H9 (cell line): ENCODE measurements at regions not wholly inside any gene's neighbourhood (a gene's known extent, or its start where the extent isn't known, plus 50 kb on each side); places are given as distances from the start of the nearest gene placed in this dataset.

Experiments
- DNase-seq: peaks from one replicate; pipeline ENCODE4 v3.0.0-alpha.2; 2017
- H2AFZ ChIP-seq: one replicate; pipeline ENCODE4 v1.6.1; 2013; ENCODE audit warnings: mild to moderate bottlenecking, low read length, control low read depth, moderate library complexity
- H2AK5ac ChIP-seq: 2 replicates; pipeline ENCODE4 v1.6.1; 2013; ENCODE audit warnings: low read length, control low read depth, mixed read lengths; ENCODE audit not compliant: insufficient read length
- H2BK120ac ChIP-seq: one replicate; pipeline ENCODE4 v1.6.1; 2013; ENCODE audit warnings: low read depth, mild to moderate bottlenecking, low read length, control low read depth, inconsistent platforms; ENCODE audit not compliant: poor library complexity, severe bottlenecking
- H2BK12ac ChIP-seq: 2 replicates; pipeline ENCODE4 v1.6.1; 2013; ENCODE audit warnings: low read length, control low read depth, mixed read lengths, low read depth; ENCODE audit not compliant: insufficient read length
- H2BK15ac ChIP-seq: 2 replicates; pipeline ENCODE4 v1.6.1; 2013; ENCODE audit warnings: low read depth, low read length, control low read depth
- H2BK20ac ChIP-seq: one replicate; pipeline ENCODE4 v1.6.1; 2013; ENCODE audit warnings: low read depth, mild to moderate bottlenecking, low read length, control low read depth, inconsistent platforms; ENCODE audit not compliant: poor library complexity, severe bottlenecking
- H2BK5ac ChIP-seq: 2 replicates; pipeline ENCODE4 v1.6.1; 2013; ENCODE audit warnings: low read length, control low read depth, mixed read lengths; ENCODE audit not compliant: insufficient read length
- H3K14ac ChIP-seq: 2 replicates; pipeline ENCODE4 v1.6.1; 2013; ENCODE audit warnings: low read length, control low read depth; ENCODE audit not compliant: insufficient read depth
- H3K18ac ChIP-seq: 2 replicates; pipeline ENCODE4 v1.6.1; 2013; ENCODE audit warnings: low read depth, mild to moderate bottlenecking, mixed read lengths, low read length, control low read depth; ENCODE audit not compliant: insufficient read length
- H3K23ac ChIP-seq: 2 replicates; pipeline ENCODE4 v1.6.1; 2013; ENCODE audit warnings: low read length, control low read depth, mixed read lengths, low read depth; ENCODE audit not compliant: insufficient read length
- H3K23me2 ChIP-seq: 2 replicates; pipeline ENCODE4 v1.6.1; 2013; ENCODE audit warnings: low read depth, mild to moderate bottlenecking, mixed read lengths, low read length, control low read depth; ENCODE audit not compliant: insufficient read length, poor library complexity, severe bottlenecking
- H3K27ac ChIP-seq: 2 replicates; pipeline ENCODE4 v1.5.1; 2013; ENCODE audit warnings: low read length, control low read depth, mixed read lengths, low read depth; ENCODE audit not compliant: insufficient read length
- H3K27me3 ChIP-seq: 2 replicates; pipeline ENCODE4 v1.6.1; 2013; ENCODE audit warnings: low read length, control low read depth, inconsistent platforms; ENCODE audit not compliant: insufficient read depth
- H3K4ac ChIP-seq: 2 replicates; pipeline ENCODE4 v1.6.1; 2013; ENCODE audit warnings: low read depth, mild to moderate bottlenecking, control low read depth, inconsistent platforms, low read length, moderate library complexity
- H3K4me1 ChIP-seq: 2 replicates; pipeline ENCODE4 v1.6.1; 2013; ENCODE audit warnings: low read length, control low read depth, inconsistent platforms; ENCODE audit not compliant: insufficient read depth
- H3K4me2 ChIP-seq: 2 replicates; pipeline ENCODE4 v1.6.1; 2013; ENCODE audit warnings: low read length, control low read depth, mixed read lengths; ENCODE audit not compliant: insufficient read length, insufficient read depth
- H3K56ac ChIP-seq: 2 replicates; pipeline ENCODE4 v1.6.1; 2013; ENCODE audit warnings: low read depth, mild to moderate bottlenecking, mixed read lengths, low read length, control low read depth; ENCODE audit not compliant: insufficient read length
- H3K79me1 ChIP-seq: 2 replicates; pipeline ENCODE4 v1.6.1; 2013; ENCODE audit warnings: low read depth, mild to moderate bottlenecking, moderate library complexity, low read length, control low read depth, inconsistent platforms; ENCODE audit not compliant: insufficient read depth, poor library complexity, severe bottlenecking
- H3K79me2 ChIP-seq: 2 replicates; pipeline ENCODE4 v1.6.1; 2013; ENCODE audit warnings: low read length, control low read depth, inconsistent platforms; ENCODE audit not compliant: insufficient read depth
- H3K9ac ChIP-seq: 2 replicates; pipeline ENCODE4 v1.6.1; 2013; ENCODE audit warnings: low read length, control low read depth, mixed read lengths; ENCODE audit not compliant: insufficient read length; ENCODE audit errors: extremely low read depth
- H3K9me3 ChIP-seq: one replicate; pipeline ENCODE4 v1.6.1; 2013; ENCODE audit warnings: low read depth, low read length, inconsistent platforms; ENCODE audit not compliant: control insufficient read depth
- H3T11ph ChIP-seq: one replicate; pipeline ENCODE4 v1.6.1; 2013; ENCODE audit warnings: mild to moderate bottlenecking, low read length, control low read depth, inconsistent platforms
- H4K20me1 ChIP-seq: one replicate; pipeline ENCODE4 v1.6.1; 2013; ENCODE audit not compliant: control insufficient read depth, insufficient read length, insufficient read depth
- H4K5ac ChIP-seq: 2 replicates; pipeline ENCODE4 v1.6.1; 2013; ENCODE audit warnings: low read depth, mild to moderate bottlenecking, mixed read lengths, low read length, control low read depth; ENCODE audit not compliant: insufficient read length
- H4K8ac ChIP-seq: replicated peaks from 2 replicates; pipeline ENCODE4 v1.6.1; 2013; ENCODE audit warnings: low read length, control low read depth, mixed read lengths, low read depth; ENCODE audit not compliant: insufficient read length
- H4K91ac ChIP-seq: 2 replicates; pipeline ENCODE4 v1.6.1; 2013; ENCODE audit warnings: low read depth, mild to moderate bottlenecking, moderate library complexity, mixed read lengths, low read length, control low read depth; ENCODE audit not compliant: insufficient read length
- H3K27ac Mint-ChIP-seq, 3 experiments: 2 replicates in 2 of 3; 3 replicates in 1 of 3; pipeline ENCODE4 v1.8.0; 2020 to 2021; ENCODE audit warnings: mixed read lengths in 3 of 3, mild to moderate bottlenecking in 1 of 3, moderate library complexity in 1 of 3
- H3K27me3 Mint-ChIP-seq: 2 replicates; pipeline ENCODE4 v1.8.0; 2021; ENCODE audit warnings: low read depth, mild to moderate bottlenecking, moderate library complexity, mixed read lengths
- H3K36me3 Mint-ChIP-seq, 3 experiments: 2 replicates in 2 of 3; 3 replicates in 1 of 3; pipeline ENCODE4 v1.8.0; 2020 to 2021; ENCODE audit warnings: low read depth in 3 of 3, mixed read lengths in 3 of 3; ENCODE audit not compliant: insufficient read depth in 1 of 3
- H3K4me1 Mint-ChIP-seq, 2 experiments: 2 replicates each; pipeline ENCODE4 v1.8.0; 2020; ENCODE audit warnings: mixed read lengths in 2 of 2
- H3K4me3 Mint-ChIP-seq, 2 experiments: 2 replicates in 1 of 2; 3 replicates in 1 of 2; pipeline ENCODE4 v1.8.0; 2020 to 2021; ENCODE audit warnings: mild to moderate bottlenecking in 2 of 2, mixed read lengths in 2 of 2, moderate library complexity in 1 of 2
- H3K9me3 Mint-ChIP-seq, 2 experiments: 2 replicates in 1 of 2; 3 replicates in 1 of 2; pipeline ENCODE4 v1.8.0; 2020; ENCODE audit warnings: mild to moderate bottlenecking in 2 of 2, mixed read lengths in 2 of 2, moderate library complexity in 1 of 2
- CTCF ChIP-seq: fragments of 200-600 bp; sonication (generic); conservative IDR thresholded peaks from 3 replicates; pipeline ENCODE4 v1.8.0; 2021; ENCODE audit warnings: antibody characterized with exemption, mild to moderate bottlenecking
- WGBS: extraction: QIAGEN DNeasy Blood & Tissue Kit; methylation state at CpG from one replicate; pipeline ENCODE4 v1.1.7; 2013; ENCODE audit warnings: missing lambda C conversion rate, low lambda C conversion rate, mixed read lengths; ENCODE audit not compliant: insufficient read length; ENCODE audit errors: extremely low coverage; 5-methylcytosine and 5-hydroxymethylcytosine counted together

- Mint-ChIP-seq H3K4me3 (no peak overlapping the region), H3K4me1 (peaks cover 13 to 15% of the 10 kb centered on the region in 2 experiments), H3K36me3 (no peaks in the 10 kb centered on the region), H3K9me3 (no peaks in the 10 kb centered on the region), H3K27ac (peak overlapping the region in 2 of 3 experiments; percentile 44 to 66; a peak in 3 of 7 replicates), H3K27me3 (no peaks in the 10 kb centered on the region)
- H2BK12ac ChIP-seq, result no peak overlapping the region
- no peaks in the 10 kb centered on the region; the same call in 1 of the 2 replicates for H3K4me1 ChIP-seq
- no peaks in the 10 kb centered on the region for H4K20me1 ChIP-seq
- no peak overlapping the region for H3K18ac ChIP-seq
- H3K9me3 ChIP-seq, result no peaks in the 10 kb centered on the region
- H3K4me2 ChIP-seq, result no peak overlapping the region
- H2BK15ac ChIP-seq, result no peak overlapping the region
- no peak overlapping the region for H4K8ac ChIP-seq
- H3K27ac ChIP-seq, result no peak overlapping the region
- no peak overlapping the region for H2AFZ ChIP-seq
- H3K23me2 ChIP-seq, result no peaks in the 10 kb centered on the region
- no peak overlapping the region for H3K56ac ChIP-seq
- H3K79me2 ChIP-seq, result no peaks in the 10 kb centered on the region
- H3K27me3 ChIP-seq, result no peaks in the 10 kb centered on the region
- no peak overlapping the region for H2BK120ac ChIP-seq
- H3K4ac ChIP-seq, result no peak overlapping the region
- H4K5ac ChIP-seq, result no peak overlapping the region
- no peak overlapping the region for H3T11ph ChIP-seq
- no peaks in the 10 kb centered on the region for H3K79me1 ChIP-seq
- no peak overlapping the region for H3K23ac ChIP-seq
- H2AK5ac ChIP-seq, result no peak overlapping the region
- no peak overlapping the region for H4K91ac ChIP-seq
- no peak overlapping the region for H2BK5ac ChIP-seq
- H3K14ac ChIP-seq, result no peak overlapping the region
- DNase-seq, result peak; percentile 58
- H2BK20ac ChIP-seq, result no peak overlapping the region
- TF ChIP-seq CTCF, result no peak
- no CpG with 5 or more reads among the region's 8 CpGs for WGBS
- H3K9ac ChIP-seq, result no peak overlapping the region
Observed at GRCh38 chr5:41637424-41637823, 127.0 kb upstream of the PLCXD3 start.
